Activated CD8-positive, alpha-beta memory T cell treated with anti-CD3 and anti-CD28 coated beads for 24 hours (primary cell): ENCODE measurements at regions not wholly inside any gene's neighbourhood (a gene's known extent, or its start where the extent isn't known, plus 50 kb on each side); places are given as distances from the start of the nearest gene placed in this dataset.
"Not testable (repeated sequence)": the region's sequence is repeated elsewhere in the genome, so short reads cannot be mapped to it uniquely, and the experiment has no call there.

Experiments used
- DNase-seq: peaks from one replicate; pipeline ENCODE4 v3.0.0-alpha.2; 2020

- no peak for DNase-seq
Observed at GRCh38 chr1:65020774-65021173, 54.4 kb upstream of the JAK1 start.

DNA sequence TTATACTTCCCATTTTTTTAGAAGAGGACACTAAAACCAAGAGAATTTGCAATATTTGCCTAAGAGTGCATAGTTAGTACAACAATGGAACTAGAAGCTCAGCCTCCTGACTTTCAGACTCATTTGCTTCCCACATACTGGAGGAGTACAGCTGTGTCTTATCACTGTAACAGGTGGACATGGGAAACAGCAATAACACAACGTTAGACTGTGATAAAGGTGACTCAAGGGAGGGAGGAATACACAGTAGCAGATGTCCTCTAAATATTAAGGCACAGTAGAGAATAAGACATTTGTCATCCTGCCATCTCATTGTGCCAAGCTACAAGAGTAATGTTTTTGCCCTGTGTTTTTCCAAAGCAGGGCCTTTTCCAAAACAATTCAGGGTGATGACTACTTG, 55.4 kb upstream of the JAK1 start:
- no peak for DNase-seq

GRCh38 chr1:65022216-65022615, 55.9 kb upstream of the JAK1 start:
- no peak for DNase-seq

- DNase-seq, result no peak
Observed at GRCh38 chr1:65025794-65026193, 59.4 kb upstream of the JAK1 start.

- no peak for DNase-seq
Observed at GRCh38 chr1:65026235-65026634, 59.9 kb upstream of the JAK1 start.

GRCh38 chr1:65027666-65028358, 61.5 kb upstream of the JAK1 start:
- DNase-seq, result no peak

- not testable (repeated sequence) for DNase-seq
Observed at GRCh38 chr1:65029434-65029833, 63.1 kb upstream of the JAK1 start.

DNA sequence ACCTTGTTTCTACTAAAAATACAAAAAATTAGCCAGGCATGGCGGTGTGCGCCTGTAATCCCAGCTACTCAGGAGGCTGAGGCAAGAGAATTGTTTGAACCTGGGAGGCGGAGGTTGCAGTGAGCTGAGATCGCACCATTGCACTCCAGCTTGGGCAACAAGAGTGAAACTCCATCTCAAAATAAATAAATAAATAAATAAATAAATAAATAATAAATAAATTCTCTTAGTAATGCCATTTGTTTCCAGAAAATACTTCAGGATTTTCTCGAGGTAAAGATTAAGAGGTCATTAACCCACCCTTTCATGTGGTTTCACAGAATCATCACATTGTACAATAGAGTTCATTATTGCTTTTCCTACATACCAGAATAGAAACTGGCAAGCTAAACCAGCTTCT, 68.5 kb upstream of the JAK1 start:
- DNase-seq, result not testable (repeated sequence)

- no peak for DNase-seq
Observed at GRCh38 chr1:65036570-65037051, 70.3 kb upstream of the JAK1 start.

- no peak for DNase-seq
Observed at GRCh38 chr1:65039066-65039465, 72.7 kb upstream of the JAK1 start.

- DNase-seq, result no peak
Observed at GRCh38 chr1:65039508-65039907, 73.2 kb upstream of the JAK1 start.

- no peak for DNase-seq
Observed at GRCh38 chr1:65042467-65042866, 76.1 kb upstream of the JAK1 start.

DNA sequence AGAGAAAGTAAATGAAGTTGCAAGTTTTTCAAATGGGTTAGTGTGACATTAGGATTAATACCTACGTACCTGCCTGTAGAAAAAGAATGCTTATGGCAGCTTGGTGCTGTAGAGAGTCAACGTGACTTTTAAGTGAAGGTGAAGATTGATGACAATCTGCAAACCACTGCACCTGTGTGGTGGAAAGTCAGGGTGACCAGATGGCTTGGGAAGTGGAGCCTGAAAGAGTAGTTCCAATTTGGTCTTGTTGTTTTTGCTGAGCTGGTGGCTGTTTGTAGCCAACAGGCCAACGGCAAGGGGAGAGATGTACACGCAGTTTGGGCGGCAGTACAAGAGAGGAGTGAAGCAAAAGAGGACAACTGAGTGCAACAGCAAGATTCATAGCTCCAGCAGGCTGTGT, 78.1 kb upstream of the JAK1 start:
- no peak for DNase-seq

DNA sequence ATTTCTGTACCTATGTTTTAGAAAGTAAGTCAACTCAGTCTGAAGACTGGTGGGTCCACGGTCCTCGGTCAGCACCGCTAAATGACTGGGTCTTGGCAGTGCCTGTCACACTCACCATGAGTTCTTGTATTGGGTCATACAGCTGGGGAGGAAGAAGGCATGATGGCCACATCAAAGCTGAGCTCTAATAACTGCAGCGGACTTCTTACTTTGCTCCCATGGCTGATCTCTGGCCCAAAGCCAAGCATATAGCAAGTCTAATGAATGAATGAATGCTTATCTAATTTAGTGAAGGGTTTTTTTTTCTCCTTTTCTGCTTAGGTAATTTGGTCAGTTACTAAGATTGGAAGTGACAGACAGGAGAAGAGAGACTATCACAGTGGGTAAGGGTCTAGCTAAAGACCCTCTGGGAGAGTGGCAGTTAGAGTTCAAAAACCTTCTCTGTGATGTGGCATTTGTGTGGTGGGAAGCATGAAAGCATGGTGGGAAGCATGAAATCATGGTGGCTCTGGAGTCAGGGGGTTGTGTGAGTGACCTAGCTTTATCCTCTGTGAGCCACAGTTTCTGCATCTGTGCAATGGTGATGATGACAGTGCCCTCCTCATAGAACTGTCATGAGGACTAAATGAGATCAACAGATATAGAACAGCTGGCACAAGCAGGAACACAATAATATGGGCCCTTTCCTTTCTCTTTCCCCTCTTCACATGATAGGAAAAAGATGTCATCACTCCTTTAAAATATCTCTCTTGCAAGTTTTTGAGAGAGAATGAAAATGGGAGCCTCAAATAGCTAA, 78.9 kb upstream of the JAK1 start:
- DNase-seq, result no peak

DNA sequence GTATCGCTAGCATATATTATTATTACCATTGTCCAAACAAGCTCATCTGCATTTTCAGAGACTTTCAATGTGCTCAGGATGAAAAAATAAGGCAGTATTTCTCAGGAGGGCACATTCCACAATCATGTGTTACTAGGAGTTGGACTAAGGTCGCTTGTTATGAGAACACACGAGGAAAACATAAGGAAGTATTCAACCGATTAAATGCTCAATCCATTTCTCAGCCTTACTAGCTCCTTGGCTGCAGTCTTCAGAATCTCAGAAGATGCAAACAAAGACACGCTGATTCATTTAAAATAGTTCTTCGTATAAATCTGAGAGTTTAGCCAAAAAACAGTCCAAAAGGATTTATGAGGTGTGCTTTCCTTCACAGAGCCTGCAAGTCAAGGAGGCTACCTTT, 82.0 kb upstream of the JAK1 start:
- DNase-seq, result no peak

- no peak for DNase-seq
Observed at GRCh38 chr1:65049941-65050713, 83.8 kb upstream of the JAK1 start.

GRCh38 chr1:65050735-65051134, 84.4 kb upstream of the JAK1 start:
- DNase-seq, result no peak

GRCh38 chr1:65054481-65054880, 88.1 kb upstream of the JAK1 start:
- no peak for DNase-seq

GRCh38 chr1:65055747-65056146, 89.4 kb upstream of the JAK1 start:
- no peak for DNase-seq

GRCh38 chr1:65056234-65056633, 89.9 kb upstream of the JAK1 start:
- no peak for DNase-seq

DNA sequence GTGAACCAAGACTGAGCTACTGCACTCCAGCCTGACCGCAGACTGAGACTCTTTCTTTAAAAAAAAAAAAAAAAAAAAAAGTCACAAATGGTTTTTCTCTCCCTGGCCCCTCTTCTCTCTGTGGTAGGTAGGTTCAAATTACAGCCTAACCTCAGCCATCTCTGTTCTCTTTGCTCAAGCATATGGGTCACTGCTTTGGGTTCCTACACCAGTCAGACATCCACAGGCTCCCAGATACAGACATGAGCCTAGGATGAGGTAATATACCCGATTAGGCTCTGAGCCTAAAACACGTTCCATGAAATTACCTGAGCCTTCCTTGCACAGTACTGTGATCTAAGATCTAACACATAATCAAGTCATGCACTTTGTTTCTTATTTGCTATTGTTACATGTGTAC, 90.5 kb upstream of the JAK1 start:
- no peak for DNase-seq

GRCh38 chr1:65059930-65060538, 88.0 kb upstream of the AK4 start:
- no peak for DNase-seq

- DNase-seq, result no peak
Observed at GRCh38 chr1:65062339-65062738, 85.7 kb upstream of the AK4 start.
